Sigmoid colon (tissue), 6 donors: ENCODE measurements at regions not wholly inside any gene's neighbourhood (a gene's known extent, or its start where the extent isn't known, plus 50 kb on each side); places are given as distances from the start of the nearest gene placed in this dataset.

Experiments
- DNase-seq: peaks from one replicate; pipeline ENCODE4 v3.0.0-alpha.2; 2019
- H3K27ac ChIP-seq, 4 donors: fragments of 200-600 bp; sonication (generic); one replicate each; pipeline ENCODE4 v1.5.1; 2016 to 2019; ENCODE audit warnings: mild to moderate bottlenecking in 1 of 4
- H3K27me3 ChIP-seq, 3 donors: fragments of 200-600 bp; sonication (generic); one replicate each; pipeline ENCODE4 v1.5.1; 2019; ENCODE audit warnings: mild to moderate bottlenecking in 1 of 3
- H3K36me3 ChIP-seq, 4 donors: fragments of 200-600 bp; sonication (generic); one replicate each; pipeline ENCODE4 v1.5.1; 2016 to 2019
- H3K4me1 ChIP-seq, 4 donors: fragments of 200-600 bp; sonication (generic); one replicate each; pipeline ENCODE4 v1.5.1; 2017 to 2019
- H3K4me3 ChIP-seq, 4 donors: fragments of 200-600 bp; sonication (generic); one replicate each; pipeline ENCODE4 v1.5.1; 2017 to 2019; ENCODE audit warnings: mild to moderate bottlenecking in 2 of 4, moderate library complexity in 1 of 4
- H3K9me3 ChIP-seq, 4 donors: fragments of 200-600 bp in 3 of 4; sonication (generic) in 3 of 4; one replicate each; pipeline versions ENCODE4 v1.5.1 to v1.6.1; 2013 to 2019
- CTCF ChIP-seq, 4 experiments: fragments of 450-650 bp in 3 of 4; fragments of 200-600 bp in 1 of 4; IDR thresholded peaks; one replicate each; pipeline ENCODE4 v1.5.1; 2016 to 2019; ENCODE audit warnings: antibody characterized with exemption in 4 of 4, mild to moderate bottlenecking in 3 of 4, moderate library complexity in 2 of 4
- EP300 ChIP-seq, 4 donors: sonication (generic); formaldehyde crosslinking; IDR thresholded peaks; one replicate each; pipeline ENCODE4 v1.6.1; 2017; ENCODE audit warnings: antibody characterized with exemption in 4 of 4
- POLR2A ChIP-seq, 2 donors: fragments of 450-650 bp; IDR thresholded peaks; one replicate each; pipeline ENCODE4 v1.6.1; 2016; ENCODE audit warnings: antibody characterized with exemption in 2 of 2, mild to moderate bottlenecking in 2 of 2, moderate library complexity in 2 of 2
- POLR2AphosphoS5 ChIP-seq, 4 donors: sonication (generic); formaldehyde crosslinking; IDR thresholded peaks; one replicate each; pipeline ENCODE4 v1.6.1; 2017; ENCODE audit warnings: antibody characterized with exemption in 4 of 4
- WGBS, 2 donors: extraction: QIAGEN DNeasy Blood & Tissue Kit; methylation state at CpG; one replicate each; pipeline ENCODE4 v1.1.7; 2013; 5-methylcytosine and 5-hydroxymethylcytosine counted together
- intact Hi-C: fragments of 100-400 bp; cut with DNase I; formaldehyde crosslinking; loops from one replicate; pipeline ENCODE4 v1.15.1; 2023
- donor health status: healthy with polysubstance abuse.
- donor health status: healthy.

DNA sequence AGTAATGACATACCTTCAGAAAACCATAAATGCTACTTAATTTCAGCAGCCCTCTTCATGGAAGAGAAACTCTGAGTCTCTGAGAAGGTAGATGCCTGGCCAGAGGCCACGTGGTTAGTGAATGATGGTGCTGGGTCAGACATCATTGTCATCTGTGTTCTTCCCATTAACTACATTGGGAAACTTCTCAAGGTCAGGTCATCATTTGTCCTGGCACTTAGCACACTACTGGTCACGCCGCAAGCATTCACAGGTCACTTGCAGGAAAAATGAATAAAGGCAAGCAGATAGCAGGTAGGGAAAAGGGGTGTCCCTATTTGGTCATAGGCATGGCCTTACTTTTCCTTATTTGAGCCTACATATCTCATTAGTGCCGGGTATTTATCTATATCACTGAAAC lies 220.1 kb upstream of the PROX1 start:
- Histone ChIP-seq H3K27ac (no peak overlapping the region), H3K36me3 (no peaks in the 10 kb centered on the region), H3K4me3 (no peak overlapping the region), H3K9me3 (no peaks in the 10 kb centered on the region), H3K4me1 (no peaks in the 10 kb centered on the region), H3K27me3 (no peaks in the 10 kb centered on the region)
- intact Hi-C loops, result no loop called here
- 89 to 91% methylated on average over 4 of the region's 4 CpGs for WGBS, 2 donors
- no peak for TF ChIP-seq CTCF (IDR thresholded peaks at IDR 0.05)
- no peak for TF ChIP-seq EP300 (IDR thresholded peaks at IDR 0.05)
- TF ChIP-seq POLR2AphosphoS5 (IDR thresholded peaks at IDR 0.05), result no peak
- no peak for TF ChIP-seq POLR2A (IDR thresholded peaks at IDR 0.05)
- no peak for DNase-seq

GRCh38 chr1:213772128-213773063 lies 215.4 kb upstream of the PROX1 start:
- Histone ChIP-seq H3K27me3 (no peaks in the 10 kb centered on the region), H3K4me1 (no peaks in the 10 kb centered on the region), H3K4me3 (no peak overlapping the region), H3K9me3 (no peaks in the 10 kb centered on the region), H3K27ac (no peak overlapping the region), H3K36me3 (no peaks in the 10 kb centered on the region)
- 81 to 91% methylated on average over 23 of the region's 23 CpGs for WGBS, 2 donors
- intact Hi-C loops, result no loop called here
- TF ChIP-seq POLR2A (IDR thresholded peaks at IDR 0.05) (no peak), CTCF (IDR thresholded peaks at IDR 0.05) (no peak), POLR2AphosphoS5 (IDR thresholded peaks at IDR 0.05) (no peak), EP300 (IDR thresholded peaks at IDR 0.05) (no peak)
- no peak for DNase-seq

GRCh38 chr1:213773975-213774374 lies 213.8 kb upstream of the PROX1 start:
- TF ChIP-seq CTCF (IDR thresholded peaks at IDR 0.05) (no peak), POLR2AphosphoS5 (IDR thresholded peaks at IDR 0.05) (no peak)
- Histone ChIP-seq H3K36me3 (no peaks in the 10 kb centered on the region), H3K9me3 (no peaks in the 10 kb centered on the region), H3K27me3 (no peaks in the 10 kb centered on the region), H3K4me3 (no peak overlapping the region), H3K4me1 (no peaks in the 10 kb centered on the region), H3K27ac (no peak overlapping the region)
- whole genome bisulfite sequencing, 2 donors, result 85 to 92% methylated on average over 1 of the region's 1 CpG
- no peak for DNase-seq
- intact Hi-C loops, result no loop called here

DNA sequence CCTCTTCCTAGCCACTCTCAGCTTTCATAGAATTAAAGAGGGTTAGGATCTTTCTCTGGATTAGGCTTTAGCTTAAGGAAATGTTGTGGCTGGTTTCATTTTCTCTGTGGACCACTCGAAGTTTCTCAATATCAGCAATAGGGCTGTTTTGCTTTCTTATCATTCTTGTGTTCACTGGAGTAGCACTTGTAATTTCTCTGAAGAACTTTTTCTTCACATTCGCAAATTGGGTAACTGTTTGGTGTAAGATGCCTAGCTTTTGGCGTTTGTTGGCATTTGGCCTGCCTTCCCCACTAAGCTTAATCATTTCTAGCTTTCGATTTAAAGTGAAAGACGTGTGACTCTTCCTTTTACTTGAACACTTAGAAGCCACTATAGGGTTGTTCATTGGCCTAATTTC lies 210.8 kb upstream of the PROX1 start:
- intact Hi-C loops, result no loop called here
- no peak for DNase-seq
- Histone ChIP-seq H3K4me3 (no peak overlapping the region), H3K9me3 (no peaks in the 10 kb centered on the region), H3K4me1 (no peaks in the 10 kb centered on the region), H3K27me3 (no peaks in the 10 kb centered on the region), H3K27ac (no peak overlapping the region), H3K36me3 (no peaks in the 10 kb centered on the region)
- WGBS, 2 donors, result 88 to 92% methylated on average over 5 of the region's 5 CpGs
- TF ChIP-seq CTCF (IDR thresholded peaks at IDR 0.05) (no peak), EP300 (IDR thresholded peaks at IDR 0.05) (no peak), POLR2A (IDR thresholded peaks at IDR 0.05) (no peak), POLR2AphosphoS5 (IDR thresholded peaks at IDR 0.05) (no peak)

GRCh38 chr1:213779228-213779627 lies 208.5 kb upstream of the PROX1 start:
- intact Hi-C loops, result no loop called here
- DNase-seq, result no peak
- no peak overlapping the region for H3K4me3 ChIP-seq
- no peak overlapping the region for H3K27ac ChIP-seq
- no peaks in the 10 kb centered on the region for H3K27me3 ChIP-seq
- H3K4me1 ChIP-seq, result no peaks in the 10 kb centered on the region
- no peak for TF ChIP-seq EP300 (IDR thresholded peaks at IDR 0.05)
- no peak for TF ChIP-seq CTCF (IDR thresholded peaks at IDR 0.05)
- no peak for TF ChIP-seq POLR2AphosphoS5 (IDR thresholded peaks at IDR 0.05)
- no peak for TF ChIP-seq POLR2A (IDR thresholded peaks at IDR 0.05)
- H3K9me3 ChIP-seq, result no peaks in the 10 kb centered on the region
- WGBS, 2 donors, result 20 to 67% methylated on average over 5 of the region's 5 CpGs
- H3K36me3 ChIP-seq, result no peaks in the 10 kb centered on the region
